ENCODE measurements at regions not wholly inside any gene's neighbourhood (a gene's known extent, or its start where the extent isn't known, plus 50 kb on each side); places are given as distances from the start of the nearest gene placed in this dataset.

DNA sequence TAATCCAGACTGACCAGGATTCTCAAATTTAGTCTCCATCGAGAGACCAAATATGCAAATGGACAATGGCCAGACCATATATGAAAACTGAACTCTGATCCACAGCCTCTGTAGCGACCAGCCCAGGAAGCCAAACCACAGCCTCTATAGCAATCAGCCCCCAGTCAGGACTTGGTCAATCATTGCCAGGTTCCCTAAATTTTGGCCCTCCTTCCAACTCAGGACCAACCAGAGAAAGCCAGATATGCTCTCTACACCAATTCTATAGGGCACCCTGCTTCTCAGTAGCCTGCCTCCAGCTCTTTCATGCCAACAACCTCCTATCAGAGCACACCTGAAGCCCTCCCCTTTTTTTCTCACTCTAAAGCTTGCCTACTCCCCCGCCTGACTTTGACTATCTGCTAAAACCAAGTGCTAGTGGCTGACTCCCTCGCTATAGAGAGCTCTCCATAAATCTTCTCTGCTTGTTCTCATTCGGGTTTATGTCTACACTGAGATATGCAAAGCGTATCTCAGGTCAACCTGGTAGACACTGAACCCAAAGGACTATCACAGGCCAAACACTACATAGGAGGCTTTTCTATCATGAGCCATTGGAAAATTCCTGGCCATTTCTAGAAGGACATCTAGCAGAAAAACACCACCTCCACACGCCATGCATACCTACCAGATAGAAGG is 110.5 kb upstream of the FUT8 start:
- DNase-seq (peak; percentile 48), ATAC-seq (peak; percentile 59)
- TF ChIP-seq, protein P1, sequence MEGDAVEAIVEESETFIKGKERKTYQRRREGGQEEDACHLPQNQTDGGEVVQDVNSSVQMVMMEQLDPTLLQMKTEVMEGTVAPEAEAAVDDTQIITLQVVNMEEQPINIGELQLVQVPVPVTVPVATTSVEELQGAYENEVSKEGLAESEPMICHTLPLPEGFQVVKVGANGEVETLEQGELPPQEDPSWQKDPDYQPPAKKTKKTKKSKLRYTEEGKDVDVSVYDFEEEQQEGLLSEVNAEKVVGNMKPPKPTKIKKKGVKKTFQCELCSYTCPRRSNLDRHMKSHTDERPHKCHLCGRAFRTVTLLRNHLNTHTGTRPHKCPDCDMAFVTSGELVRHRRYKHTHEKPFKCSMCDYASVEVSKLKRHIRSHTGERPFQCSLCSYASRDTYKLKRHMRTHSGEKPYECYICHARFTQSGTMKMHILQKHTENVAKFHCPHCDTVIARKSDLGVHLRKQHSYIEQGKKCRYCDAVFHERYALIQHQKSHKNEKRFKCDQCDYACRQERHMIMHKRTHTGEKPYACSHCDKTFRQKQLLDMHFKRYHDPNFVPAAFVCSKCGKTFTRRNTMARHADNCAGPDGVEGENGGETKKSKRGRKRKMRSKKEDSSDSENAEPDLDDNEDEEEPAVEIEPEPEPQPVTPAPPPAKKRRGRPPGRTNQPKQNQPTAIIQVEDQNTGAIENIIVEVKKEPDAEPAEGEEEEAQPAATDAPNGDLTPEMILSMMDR (IDR thresholded peaks at IDR 0.05), result no peak
- Mint-ChIP-seq H3K27me3 (no peaks in the 10 kb centered on the region), H3K4me1 (ENCODE audit: low read depth) (peaks cover 72% of the 10 kb centered on the region), H3K9me3 (peaks cover 2% of the 10 kb centered on the region), H3K4me3 (peak overlapping the region; percentile 61), H3K36me3 (ENCODE audit: low read depth) (peaks cover 7% of the 10 kb centered on the region), H3K27ac (peak overlapping the region; percentile 80)
- ChIA-PET CTCF (interaction anchor here (0.7 to 2.3 kb wide), 7 partner anchors 8 to 113 kb away, joined by 3 to 8 read pairs (median 4); no protein-coding TSS in a partner anchor), POLR2A (interaction anchor here (1.0 to 4.3 kb wide), 6 partner anchors 11 to 110 kb away, joined by 3 to 24 read pairs (median 5); no protein-coding TSS in a partner anchor)
- intact Hi-C loops (cut with micrococcal nuclease), result loop anchor here (1.0 to 5.0 kb wide), 5 partner anchors 15 to 110 kb away; partner anchors contain the start of gene FUT8

DNA sequence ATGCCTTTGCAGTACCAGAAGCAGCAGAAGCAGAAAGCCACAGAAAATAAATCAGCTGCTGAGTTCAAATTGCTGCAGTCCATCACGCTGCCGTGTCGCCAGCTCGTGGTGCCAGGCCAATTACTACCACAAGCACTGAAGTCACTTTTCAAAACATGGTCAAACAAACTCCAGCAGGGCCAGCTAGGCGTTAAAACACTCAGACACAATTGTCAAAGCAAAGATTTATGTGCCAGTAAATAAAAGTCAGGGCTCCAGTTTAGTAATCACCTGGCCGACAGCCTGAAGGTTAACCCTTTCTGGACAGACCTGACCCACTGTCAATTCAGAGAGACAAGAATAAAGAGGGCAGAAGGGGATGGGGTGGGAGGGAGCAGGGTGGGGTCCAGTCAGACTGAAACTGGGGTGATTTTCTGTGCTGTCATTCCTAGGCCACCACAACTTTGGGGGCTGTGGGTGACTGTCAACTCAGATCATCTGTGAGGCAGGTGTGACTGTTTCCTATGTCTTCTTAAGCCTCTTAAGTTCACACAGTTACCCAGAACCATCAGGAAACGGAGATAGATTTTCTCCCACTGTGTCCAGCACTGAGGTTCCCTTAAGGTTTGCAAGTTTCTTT is 109.8 kb upstream of the FUT8 start:
- CTCF ChIA-PET, result interaction anchor here (0.8 to 2.3 kb wide), 10 partner anchors 9 to 109 kb away, joined by 3 to 8 read pairs (median 4); no protein-coding TSS in a partner anchor
- peak; percentile 92 for DNase-seq
- Mint-ChIP-seq H3K9me3 (peaks cover 2% of the 10 kb centered on the region), H3K27ac (peak overlapping the region; percentile 80), H3K36me3 (ENCODE audit: low read depth) (peaks cover 4% of the 10 kb centered on the region), H3K4me1 (ENCODE audit: low read depth) (peaks cover 71% of the 10 kb centered on the region), H3K4me3 (peak overlapping the region; percentile 61), H3K27me3 (no peaks in the 10 kb centered on the region)
- TF ChIP-seq, protein P1 (IDR thresholded peaks at IDR 0.05), result no peak
- POLR2A ChIA-PET, result interaction anchor here (1.0 to 4.3 kb wide), 8 partner anchors 11 to 109 kb away, joined by 3 to 24 read pairs (median 4); no protein-coding TSS in a partner anchor
- intact Hi-C loops (cut with micrococcal nuclease), result loop anchor here (1.0 to 5.0 kb wide), 5 partner anchors 15 to 110 kb away; partner anchors contain the start of gene FUT8
- peak; percentile 80 for ATAC-seq

DNA sequence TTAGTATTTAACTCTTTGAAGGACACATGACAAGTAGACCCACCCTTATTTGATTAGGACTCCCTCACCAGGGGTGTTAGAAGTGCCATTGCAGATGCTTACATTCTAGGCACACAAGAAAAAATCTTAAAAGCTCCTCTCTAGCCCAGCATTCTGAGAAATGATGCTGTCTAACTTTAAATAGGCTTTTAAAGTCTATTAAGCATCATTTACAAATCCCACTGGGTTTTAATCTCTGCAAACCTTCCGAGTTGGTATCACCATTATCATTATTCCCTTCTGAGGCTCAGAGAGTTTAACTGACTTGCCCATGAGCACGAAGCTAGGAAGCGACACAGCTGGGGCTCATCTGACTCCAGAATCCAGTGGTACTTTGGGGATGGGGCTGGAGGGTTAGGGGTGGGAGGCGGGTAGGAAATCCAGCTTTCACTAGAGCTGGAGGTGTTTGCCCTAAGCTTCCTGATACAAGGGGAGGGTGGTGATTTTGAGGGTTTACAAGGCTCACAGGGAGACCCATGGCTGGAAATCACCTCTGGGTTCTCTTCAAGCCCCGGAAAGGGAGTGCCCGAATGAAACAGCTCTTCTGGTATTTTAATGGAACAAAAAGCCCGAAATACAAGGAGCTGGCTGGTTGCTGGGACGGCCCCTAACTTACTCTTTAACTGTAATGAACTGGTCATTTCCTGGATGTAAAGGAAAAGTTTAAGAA is 109.2 kb upstream of the FUT8 start:
- DNase-seq (peak; percentile 59), ATAC-seq (peak; percentile 5)
- intact Hi-C loops (cut with micrococcal nuclease), result loop anchor here (5.0 kb wide), 4 partner anchors 34 to 109 kb away; partner anchors contain the start of gene FUT8
- TF ChIP-seq, protein P1 (IDR thresholded peaks at IDR 0.05), result no peak
- Mint-ChIP-seq H3K4me1 (ENCODE audit: low read depth) (peaks cover 70% of the 10 kb centered on the region), H3K36me3 (ENCODE audit: low read depth) (peaks cover 4% of the 10 kb centered on the region), H3K27ac (peak overlapping the region; percentile 80), H3K4me3 (peak overlapping the region; percentile 61), H3K9me3 (peaks cover 4% of the 10 kb centered on the region), H3K27me3 (no peaks in the 10 kb centered on the region)
- ChIA-PET POLR2A (interaction anchor here (0.7 to 4.3 kb wide), 9 partner anchors 11 to 108 kb away, joined by 3 to 24 read pairs (median 4); no protein-coding TSS in a partner anchor), CTCF (interaction anchor here (0.8 to 1.6 kb wide), 6 partner anchors 15 to 106 kb away, joined by 3 to 7 read pairs (median 3); no protein-coding TSS in a partner anchor)

GRCh38 chr14:65303899-65304222 is 108.7 kb upstream of the FUT8 start:
- ChIA-PET POLR2A (interaction anchor here (0.7 to 4.3 kb wide), 10 partner anchors 11 to 524 kb away, joined by 3 to 24 read pairs (median 4); no protein-coding TSS in a partner anchor), CTCF (interaction anchor here (0.8 to 1.6 kb wide), 6 partner anchors 15 to 105 kb away, joined by 3 to 7 read pairs (median 3); no protein-coding TSS in a partner anchor)
- H3K4me1 Mint-ChIP-seq (ENCODE audit: low read depth), result peaks cover 74% of the 10 kb centered on the region
- TF ChIP-seq, protein P1 (IDR thresholded peaks at IDR 0.05), result no peak
- peaks cover 4% of the 10 kb centered on the region for H3K36me3 Mint-ChIP-seq (ENCODE audit: low read depth)
- H3K27ac Mint-ChIP-seq, result peak overlapping the region; percentile 80
- no peak for ATAC-seq
- DNase-seq, result no peak
- H3K27me3 Mint-ChIP-seq, result no peaks in the 10 kb centered on the region
- intact Hi-C loops (cut with micrococcal nuclease), result loop anchor here (5.0 kb wide), 4 partner anchors 33 to 108 kb away; partner anchors contain the start of gene FUT8
- peaks cover 4% of the 10 kb centered on the region for H3K9me3 Mint-ChIP-seq
- no peak overlapping the region for H3K4me3 Mint-ChIP-seq
